HCT116 (cell line): ENCODE measurements at regions not wholly inside any gene's neighbourhood (a gene's known extent, or its start where the extent isn't known, plus 50 kb on each side); places are given as distances from the start of the nearest gene placed in this dataset.
A peak's percentile ranks its signal among the peaks of the same experiment; 100 is the strongest.

ENCODE experiments used
- ATAC-seq: fragments of 200-7000 bp; cut with Tn5 transposase; 2 replicates; pipeline ENCODE4 v1.9.1; 2020; ENCODE audit warnings: mild to moderate bottlenecking, moderate library complexity
- BruUV-seq: library from RNA; stranded (reverse); fragments of 400-500 nt; replicated peaks from 2 replicates; lab custom pipeline; 2021; lab: Mats Ljungman, UMichigan
- CTCF ChIA-PET: fragments of 300-600 bp; sonication (Branson Sonifier 250); formaldehyde crosslinking; loops from one replicate; lab custom pipeline; 2021; ENCODE audit warnings: antibody characterized with exemption; lab: Charles Lee
- POLR2A ChIA-PET: fragments of 300-600, 350-600 bp; sonication (Branson Sonifier 250); formaldehyde crosslinking; loops from one replicate; lab custom pipeline; 2021; ENCODE audit warnings: antibody characterized with exemption; lab: Charles Lee
- RAD21 ChIA-PET, 2 experiments: fragments of 300-600 bp; sonication (Branson Sonifier 250); formaldehyde crosslinking; loops; one replicate each; lab custom pipeline; 2023; ENCODE audit warnings: low total read pairs in 2 of 2; ENCODE audit not compliant: uncharacterized antibody in 2 of 2, unreplicated experiment in 2 of 2, low non-redundant PET in 1 of 2; lab: Charles Lee
- DNase-seq: peaks from one replicate; pipeline ENCODE4 v3.0.0-alpha.2; 2010; ENCODE audit warnings: low read depth, low spot score
- H2AFZ ChIP-seq: fragments of 200-600 bp; shearing (Covaris generic), sonication (generic); 2 replicates; pipeline ENCODE4 v1.6.1; 2017; ENCODE audit warnings: low read depth, mixed run types, mixed read lengths, antibody characterized with exemption, low read length; ENCODE audit not compliant: poor library complexity, severe bottlenecking
- H3K27ac ChIP-seq: 2 replicates; pipeline ENCODE4 v1.5.1; 2012; ENCODE audit warnings: low read depth, low read length
- H3K27me3 ChIP-seq: fragments of 200-600 bp; sonication (generic); 2 replicates; pipeline ENCODE4 v1.6.1; 2016; ENCODE audit warnings: mixed run types, low read length, mixed read lengths; ENCODE audit not compliant: insufficient read depth
- H3K36me3 ChIP-seq, 2 experiments: fragments of 200-500 bp in 1 of 2; fragments of 200-600 bp in 1 of 2; sonication (Bioruptor generic) in 1 of 2; sonication (generic) in 1 of 2; 2 replicates each; pipeline versions ENCODE4 v1.5.1 to v1.6.1; 2014 to 2016; ENCODE audit warnings: low read length in 2 of 2, inconsistent platforms in 1 of 2, mixed read lengths in 1 of 2, mixed run types in 1 of 2; ENCODE audit not compliant: insufficient read depth in 2 of 2, control insufficient read depth in 1 of 2
- H3K4me1 ChIP-seq, 2 experiments: fragments of 200-600 bp in 1 of 2; sonication (generic) in 1 of 2; 2 replicates each; pipeline versions ENCODE4 v1.5.1 to v1.6.1; 2012 to 2017; ENCODE audit warnings: low read length in 2 of 2, inconsistent platforms in 1 of 2, mild to moderate bottlenecking in 1 of 2, mixed read lengths in 1 of 2, mixed run types in 1 of 2, moderate library complexity in 1 of 2; ENCODE audit not compliant: insufficient read depth in 2 of 2, control insufficient read depth in 1 of 2
- H3K4me2 ChIP-seq: fragments of 200-600 bp; sonication (generic); 2 replicates; pipeline ENCODE4 v1.6.1; 2017; ENCODE audit warnings: mixed run types, low read length, mixed read lengths
- H3K4me3 ChIP-seq, 2 experiments: fragments of 200-600 bp in 1 of 2; sonication (generic) in 1 of 2; replicated peaks in 1 of 2; 2 replicates each; pipeline ENCODE4 v1.5.1; 2011 to 2016; ENCODE audit warnings: low read length in 2 of 2, control low read depth in 1 of 2, low read depth in 1 of 2, mild to moderate bottlenecking in 1 of 2, mixed read lengths in 1 of 2, mixed run types in 1 of 2
- H3K79me2 ChIP-seq: fragments of 200-600 bp; sonication (generic); 2 replicates; pipeline ENCODE4 v1.6.1; 2017; ENCODE audit warnings: mild to moderate bottlenecking, mixed run types, low read length, moderate library complexity, mixed read lengths; ENCODE audit not compliant: insufficient read depth
- H3K9ac ChIP-seq: fragments of 200-600 bp; sonication (generic); 2 replicates; pipeline ENCODE4 v1.6.1; 2016; ENCODE audit warnings: low read length, mixed read lengths
- H3K9me2 ChIP-seq: fragments of 200-600 bp; sonication (generic), shearing (Covaris generic); 2 replicates; pipeline ENCODE4 v1.6.1; 2017; ENCODE audit warnings: mixed run types, mild to moderate bottlenecking, moderate library complexity; ENCODE audit not compliant: insufficient read depth
- H3K9me3 ChIP-seq, 2 experiments: fragments of 200-500 bp in 1 of 2; fragments of 200-600 bp in 1 of 2; sonication (Bioruptor generic) in 1 of 2; sonication (generic) in 1 of 2; 2 replicates each; pipeline ENCODE4 v1.6.1; 2014 to 2017; ENCODE audit warnings: low read length in 2 of 2, mixed read lengths in 2 of 2, inconsistent platforms in 1 of 2, low read depth in 1 of 2, mild to moderate bottlenecking in 1 of 2, mixed run types in 1 of 2, moderate library complexity in 1 of 2; ENCODE audit not compliant: control insufficient read depth in 1 of 2, insufficient read depth in 1 of 2
- H4K20me1 ChIP-seq: fragments of 200-600 bp; sonication (generic), shearing (Covaris generic); 2 replicates; pipeline ENCODE4 v1.6.1; 2017; ENCODE audit warnings: mixed run types, mild to moderate bottlenecking, moderate library complexity; ENCODE audit not compliant: insufficient read depth
- CBX3 ChIP-seq: IDR thresholded peaks from 2 replicates; pipeline ENCODE4 v1.6.1; 2012; ENCODE audit warnings: low read depth
- CEBPB ChIP-seq: IDR thresholded peaks from 2 replicates; pipeline ENCODE4 v1.6.1; 2012; ENCODE audit warnings: low read depth
- EGR1 ChIP-seq: IDR thresholded peaks from 2 replicates; pipeline ENCODE4 v1.6.1; 2012; ENCODE audit warnings: low read depth
- ELF1 ChIP-seq: IDR thresholded peaks from 2 replicates; pipeline ENCODE4 v1.6.1; 2012; ENCODE audit warnings: low read depth, borderline replicate concordance
- EZH2 ChIP-seq: fragments of 200-600 bp; sonication (generic); IDR thresholded peaks from 2 replicates; pipeline ENCODE4 v1.6.1; 2017; ENCODE audit warnings: antibody characterized with exemption, mixed run types
- EZH2phosphoT487 ChIP-seq: fragments of 200-600 bp; IDR thresholded peaks from 2 replicates; pipeline ENCODE4 v1.6.1; 2018; ENCODE audit warnings: antibody characterized with exemption, borderline replicate concordance
- FOSL1 ChIP-seq: IDR thresholded peaks from 2 replicates; pipeline ENCODE4 v1.6.1; 2012; ENCODE audit warnings: low read depth
- JUND ChIP-seq: IDR thresholded peaks from 2 replicates; pipeline ENCODE4 v1.6.1; 2012
- POLR2A ChIP-seq: IDR thresholded peaks from 2 replicates; pipeline ENCODE4 v1.7.0; 2011; ENCODE audit warnings: borderline replicate concordance; ENCODE audit not compliant: insufficient read depth, insufficient read length; ENCODE audit errors: extremely low read depth
- POLR2AphosphoS5 ChIP-seq: IDR thresholded peaks from 2 replicates; pipeline ENCODE4 v1.6.1; 2011; ENCODE audit warnings: mild to moderate bottlenecking, low read depth, low read length, moderate library complexity
- RAD21 ChIP-seq: IDR thresholded peaks from 2 replicates; pipeline ENCODE4 v1.6.1; 2012; ENCODE audit warnings: low read depth, mild to moderate bottlenecking
- SIN3A ChIP-seq: IDR thresholded peaks from 2 replicates; pipeline ENCODE4 v1.6.1; 2012; ENCODE audit warnings: low read depth
- SP1 ChIP-seq: IDR thresholded peaks from 2 replicates; pipeline ENCODE4 v1.6.1; 2012; ENCODE audit warnings: low read depth
- SRF ChIP-seq: IDR thresholded peaks from 2 replicates; pipeline ENCODE4 v1.6.1; 2012; ENCODE audit warnings: low read depth
- TCF7L2 ChIP-seq: IDR thresholded peaks from 2 replicates; pipeline ENCODE4 v1.7.0; 2011; ENCODE audit warnings: borderline replicate concordance, inconsistent platforms; ENCODE audit not compliant: insufficient read depth, insufficient read length; ENCODE audit errors: extremely low read depth
- YY1 ChIP-seq: IDR thresholded peaks from 2 replicates; pipeline ENCODE4 v1.6.1; 2011; ENCODE audit warnings: low read length, low read depth, moderate library complexity, mild to moderate bottlenecking; ENCODE audit not compliant: insufficient replicate concordance; ENCODE audit errors: extremely low read depth
- ZFX ChIP-seq: fragments of 450-650 bp; IDR thresholded peaks from 2 replicates; pipeline ENCODE4 v1.6.1; 2017
- intact Hi-C: fragments of 100-400 bp; cut with micrococcal nuclease; formaldehyde crosslinking; loops from 2 replicates; pipeline ENCODE4 v1.10.0; 2022
- TF ChIP-seq, protein P1 (sequence below): IDR thresholded peaks from 2 replicates; pipeline ENCODE4 v1.6.1; 2012; ENCODE audit warnings: low read depth
- TF ChIP-seq, protein P2 (sequence below): IDR thresholded peaks from 2 replicates; pipeline ENCODE4 v1.6.1; 2011; ENCODE audit warnings: mild to moderate bottlenecking, low read length, moderate library complexity; ENCODE audit not compliant: insufficient replicate concordance; ENCODE audit errors: extremely low read depth
- TF ChIP-seq, protein P3 (sequence below): IDR thresholded peaks from 2 replicates; pipeline ENCODE4 v1.6.1; 2012
- TF ChIP-seq, protein P4 (sequence below): IDR thresholded peaks from 2 replicates; pipeline ENCODE4 v1.6.1; 2012
- TF ChIP-seq, protein P5 (sequence below), 3 experiments: fragments of 200-600 bp in 1 of 3; sonication (generic) in 1 of 3; IDR thresholded peaks in 2 of 3; conservative IDR thresholded peaks in 1 of 3; 2 replicates each; pipeline ENCODE4 v1.5.1; 2012 to 2017; ENCODE audit warnings: low read depth in 2 of 3, low read length in 2 of 3, antibody characterized with exemption in 1 of 3, borderline replicate concordance in 1 of 3, control low read depth in 1 of 3, mild to moderate bottlenecking in 1 of 3, mixed read lengths in 1 of 3, mixed run types in 1 of 3, moderate library complexity in 1 of 3; ENCODE audit not compliant: insufficient read depth in 1 of 3

DNA sequence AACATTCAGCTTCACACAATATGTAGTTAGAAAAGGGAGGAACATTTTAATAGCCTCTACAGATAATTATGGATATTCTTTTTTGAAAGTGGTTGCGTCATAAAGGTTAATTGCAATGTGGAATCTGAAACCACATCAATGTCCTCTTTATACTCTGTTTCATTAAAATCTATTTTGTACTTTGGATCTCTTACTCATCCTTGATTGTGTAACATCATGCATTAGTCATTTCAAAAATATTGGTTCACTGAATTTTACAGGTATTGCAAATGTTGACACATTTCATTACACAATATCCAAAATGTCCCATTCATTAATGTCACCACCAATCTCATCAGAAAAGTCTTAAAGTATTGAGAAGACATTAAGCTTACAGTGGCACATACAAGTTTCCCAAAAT is 62.7 kb upstream of the USP9X start:
- RAD21 ChIA-PET: no interaction called here
- intact Hi-C loops: no loop called here
- H3K4me3 ChIP-seq: no peak overlapping the region
- peak; percentile 68 for TF ChIP-seq SP1
- TF ChIP-seq EGR1: no peak
- TF ChIP-seq POLR2AphosphoS5: no peak
- TF ChIP-seq, protein P1, sequence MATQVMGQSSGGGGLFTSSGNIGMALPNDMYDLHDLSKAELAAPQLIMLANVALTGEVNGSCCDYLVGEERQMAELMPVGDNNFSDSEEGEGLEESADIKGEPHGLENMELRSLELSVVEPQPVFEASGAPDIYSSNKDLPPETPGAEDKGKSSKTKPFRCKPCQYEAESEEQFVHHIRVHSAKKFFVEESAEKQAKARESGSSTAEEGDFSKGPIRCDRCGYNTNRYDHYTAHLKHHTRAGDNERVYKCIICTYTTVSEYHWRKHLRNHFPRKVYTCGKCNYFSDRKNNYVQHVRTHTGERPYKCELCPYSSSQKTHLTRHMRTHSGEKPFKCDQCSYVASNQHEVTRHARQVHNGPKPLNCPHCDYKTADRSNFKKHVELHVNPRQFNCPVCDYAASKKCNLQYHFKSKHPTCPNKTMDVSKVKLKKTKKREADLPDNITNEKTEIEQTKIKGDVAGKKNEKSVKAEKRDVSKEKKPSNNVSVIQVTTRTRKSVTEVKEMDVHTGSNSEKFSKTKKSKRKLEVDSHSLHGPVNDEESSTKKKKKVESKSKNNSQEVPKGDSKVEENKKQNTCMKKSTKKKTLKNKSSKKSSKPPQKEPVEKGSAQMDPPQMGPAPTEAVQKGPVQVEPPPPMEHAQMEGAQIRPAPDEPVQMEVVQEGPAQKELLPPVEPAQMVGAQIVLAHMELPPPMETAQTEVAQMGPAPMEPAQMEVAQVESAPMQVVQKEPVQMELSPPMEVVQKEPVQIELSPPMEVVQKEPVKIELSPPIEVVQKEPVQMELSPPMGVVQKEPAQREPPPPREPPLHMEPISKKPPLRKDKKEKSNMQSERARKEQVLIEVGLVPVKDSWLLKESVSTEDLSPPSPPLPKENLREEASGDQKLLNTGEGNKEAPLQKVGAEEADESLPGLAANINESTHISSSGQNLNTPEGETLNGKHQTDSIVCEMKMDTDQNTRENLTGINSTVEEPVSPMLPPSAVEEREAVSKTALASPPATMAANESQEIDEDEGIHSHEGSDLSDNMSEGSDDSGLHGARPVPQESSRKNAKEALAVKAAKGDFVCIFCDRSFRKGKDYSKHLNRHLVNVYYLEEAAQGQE: no peak
- TF ChIP-seq, protein P2, sequence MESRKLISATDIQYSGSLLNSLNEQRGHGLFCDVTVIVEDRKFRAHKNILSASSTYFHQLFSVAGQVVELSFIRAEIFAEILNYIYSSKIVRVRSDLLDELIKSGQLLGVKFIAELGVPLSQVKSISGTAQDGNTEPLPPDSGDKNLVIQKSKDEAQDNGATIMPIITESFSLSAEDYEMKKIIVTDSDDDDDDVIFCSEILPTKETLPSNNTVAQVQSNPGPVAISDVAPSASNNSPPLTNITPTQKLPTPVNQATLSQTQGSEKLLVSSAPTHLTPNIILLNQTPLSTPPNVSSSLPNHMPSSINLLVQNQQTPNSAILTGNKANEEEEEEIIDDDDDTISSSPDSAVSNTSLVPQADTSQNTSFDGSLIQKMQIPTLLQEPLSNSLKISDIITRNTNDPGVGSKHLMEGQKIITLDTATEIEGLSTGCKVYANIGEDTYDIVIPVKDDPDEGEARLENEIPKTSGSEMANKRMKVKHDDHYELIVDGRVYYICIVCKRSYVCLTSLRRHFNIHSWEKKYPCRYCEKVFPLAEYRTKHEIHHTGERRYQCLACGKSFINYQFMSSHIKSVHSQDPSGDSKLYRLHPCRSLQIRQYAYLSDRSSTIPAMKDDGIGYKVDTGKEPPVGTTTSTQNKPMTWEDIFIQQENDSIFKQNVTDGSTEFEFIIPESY: no peak
- TF ChIP-seq EZH2phosphoT487: no peak
- no peak for TF ChIP-seq POLR2A
- TF ChIP-seq RAD21: no peak
- peak; percentile 32; the same call in 1 of the 2 replicates for TF ChIP-seq SRF
- TF ChIP-seq JUND: peak; percentile 87
- TF ChIP-seq, protein P3, sequence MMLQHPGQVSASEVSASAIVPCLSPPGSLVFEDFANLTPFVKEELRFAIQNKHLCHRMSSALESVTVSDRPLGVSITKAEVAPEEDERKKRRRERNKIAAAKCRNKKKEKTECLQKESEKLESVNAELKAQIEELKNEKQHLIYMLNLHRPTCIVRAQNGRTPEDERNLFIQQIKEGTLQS: peak; percentile 66
- TF ChIP-seq, protein P4, sequence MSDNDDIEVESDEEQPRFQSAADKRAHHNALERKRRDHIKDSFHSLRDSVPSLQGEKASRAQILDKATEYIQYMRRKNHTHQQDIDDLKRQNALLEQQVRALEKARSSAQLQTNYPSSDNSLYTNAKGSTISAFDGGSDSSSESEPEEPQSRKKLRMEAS: no peak
- peak; percentile 91 for TF ChIP-seq FOSL1
- TF ChIP-seq ELF1: no peak; the same call in 1 of the 2 replicates
- no peak for TF ChIP-seq EZH2
- TF ChIP-seq ZFX: no peak
- no peak for TF ChIP-seq CBX3
- TF ChIP-seq, protein P5, sequence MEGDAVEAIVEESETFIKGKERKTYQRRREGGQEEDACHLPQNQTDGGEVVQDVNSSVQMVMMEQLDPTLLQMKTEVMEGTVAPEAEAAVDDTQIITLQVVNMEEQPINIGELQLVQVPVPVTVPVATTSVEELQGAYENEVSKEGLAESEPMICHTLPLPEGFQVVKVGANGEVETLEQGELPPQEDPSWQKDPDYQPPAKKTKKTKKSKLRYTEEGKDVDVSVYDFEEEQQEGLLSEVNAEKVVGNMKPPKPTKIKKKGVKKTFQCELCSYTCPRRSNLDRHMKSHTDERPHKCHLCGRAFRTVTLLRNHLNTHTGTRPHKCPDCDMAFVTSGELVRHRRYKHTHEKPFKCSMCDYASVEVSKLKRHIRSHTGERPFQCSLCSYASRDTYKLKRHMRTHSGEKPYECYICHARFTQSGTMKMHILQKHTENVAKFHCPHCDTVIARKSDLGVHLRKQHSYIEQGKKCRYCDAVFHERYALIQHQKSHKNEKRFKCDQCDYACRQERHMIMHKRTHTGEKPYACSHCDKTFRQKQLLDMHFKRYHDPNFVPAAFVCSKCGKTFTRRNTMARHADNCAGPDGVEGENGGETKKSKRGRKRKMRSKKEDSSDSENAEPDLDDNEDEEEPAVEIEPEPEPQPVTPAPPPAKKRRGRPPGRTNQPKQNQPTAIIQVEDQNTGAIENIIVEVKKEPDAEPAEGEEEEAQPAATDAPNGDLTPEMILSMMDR (IDR thresholded peaks at IDR 0.05 in 2 of 3, conservative IDR thresholded peaks at IDR 0.05 in 1 of 3; ENCODE audit: borderline replicate concordance in 1 of 3, insufficient read depth in 1 of 3, low read depth in 2 of 3, low read length in 2 of 3): no peak
- peak; percentile 99 for TF ChIP-seq CEBPB
- 0 out of 2 replicates have a peak, but pooled peaks have one; percentile 44 for TF ChIP-seq SIN3A
- no peak for TF ChIP-seq YY1
- TF ChIP-seq TCF7L2: peak; percentile 40

More for the DNA sequence above, 62.7 kb upstream of the USP9X start:
- Histone ChIP-seq H3K9me2 (no peaks in the 10 kb centered on the region), H3K4me2 (peak overlapping the region; percentile 47), H3K27me3 (no peaks in the 10 kb centered on the region), H4K20me1 (no peaks in the 10 kb centered on the region), H3K9me3 (no peaks in the 10 kb centered on the region), H3K4me1 (peaks cover 0 to 10% of the 10 kb centered on the region in 2 experiments; a peak in 3 of 4 replicates), H3K36me3 (no peaks in the 10 kb centered on the region), H3K79me2 (no peaks in the 10 kb centered on the region), H3K9ac (no peak overlapping the region), H3K27ac (no peak overlapping the region), H2AFZ (peak overlapping the region; percentile 35)
- DNase-seq (peak; percentile 37), ATAC-seq (no peak; the same call in 1 of the 2 replicates)
- CTCF ChIA-PET: no interaction called here
- POLR2A ChIA-PET: no interaction called here
- no TSS peak for BruUV-seq
